ENCODE measurements at regions not wholly inside any gene's neighbourhood (a gene's known extent, or its start where the extent isn't known, plus 50 kb on each side); places are given as distances from the start of the nearest gene placed in this dataset.
A peak's percentile ranks its signal among the peaks of the same experiment; 100 is the strongest.

DNA sequence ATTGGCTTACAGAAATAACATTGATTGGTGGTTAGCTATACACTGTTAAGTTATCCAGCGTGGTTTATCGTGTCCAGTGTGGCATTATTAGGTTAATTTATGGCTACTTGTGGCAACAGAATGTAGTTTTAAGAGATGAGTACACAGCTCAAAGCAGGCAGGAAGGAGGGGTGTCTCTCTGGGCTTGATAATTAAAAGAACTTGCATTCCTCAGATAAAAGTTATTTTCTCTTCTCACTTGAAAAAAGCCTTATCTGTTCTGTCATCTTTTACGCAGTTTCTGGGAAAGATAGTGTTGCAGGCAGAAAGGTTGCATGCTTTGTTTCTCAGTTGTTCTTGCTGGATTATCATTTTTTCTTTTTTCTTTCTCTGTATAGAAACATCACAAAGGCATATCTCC is 154.4 kb upstream of the COL3A1 start:
- Histone ChIP-seq H3K9ac (no peak overlapping the region), H3K4me3 (ENCODE audit: low read depth in 2 of 2, low read length in 1 of 2) (no peak overlapping the region; a peak in 1 of 4 replicates), H2AFZ (ENCODE audit: low read depth) (peak overlapping the region; percentile 73; the same call in 1 of the 2 replicates), H3K27ac (ENCODE audit: low read depth in 2 of 2, low read length in 1 of 2) (peak overlapping the region; percentile 10 to 83; a peak in 2 of 4 replicates), H3K4me2 (no peak overlapping the region), H3K9me3 (0 out of 2 replicates have a peak, but pooled peaks cover 3% of the 10 kb centered on the region), H3K9me2 (no peaks in the 10 kb centered on the region), H3K36me3 (replicated peaks in 1 of 2; ENCODE audit: control insufficient read depth in 1 of 2, insufficient read depth in 2 of 2, low read length in 1 of 2) (no peaks in the 10 kb centered on the region), H4K20me1 (ENCODE audit: insufficient read depth) (no peaks in the 10 kb centered on the region), H3K4me1 (ENCODE audit: control insufficient read depth in 1 of 2, insufficient read depth in 2 of 2, low read depth in 1 of 2, low read length in 1 of 2) (peaks cover 0 to 5% of the 10 kb centered on the region in 2 experiments; a peak in 2 of 4 replicates), H3F3A (replicated peaks; ENCODE audit: insufficient read depth) (no peaks in the 10 kb centered on the region), H3K27me3 (ENCODE audit: insufficient read depth) (no peaks in the 10 kb centered on the region), H3K79me2 (ENCODE audit: insufficient read depth) (no peaks in the 10 kb centered on the region)
- POLR2A ChIA-PET = no interaction called here
- 32% methylated on average over 3 of the region's 3 CpGs for WGBS (ENCODE audit: low lambda C conversion rate)
- peak; percentile 30; the same call in 1 of the 2 replicates for TF ChIP-seq TCF12 (IDR thresholded peaks at IDR 0.05)
- TF ChIP-seq FOSL2 (IDR thresholded peaks at IDR 0.05; ENCODE audit: borderline replicate concordance, low read depth) = no peak
- TF ChIP-seq, protein P1, sequence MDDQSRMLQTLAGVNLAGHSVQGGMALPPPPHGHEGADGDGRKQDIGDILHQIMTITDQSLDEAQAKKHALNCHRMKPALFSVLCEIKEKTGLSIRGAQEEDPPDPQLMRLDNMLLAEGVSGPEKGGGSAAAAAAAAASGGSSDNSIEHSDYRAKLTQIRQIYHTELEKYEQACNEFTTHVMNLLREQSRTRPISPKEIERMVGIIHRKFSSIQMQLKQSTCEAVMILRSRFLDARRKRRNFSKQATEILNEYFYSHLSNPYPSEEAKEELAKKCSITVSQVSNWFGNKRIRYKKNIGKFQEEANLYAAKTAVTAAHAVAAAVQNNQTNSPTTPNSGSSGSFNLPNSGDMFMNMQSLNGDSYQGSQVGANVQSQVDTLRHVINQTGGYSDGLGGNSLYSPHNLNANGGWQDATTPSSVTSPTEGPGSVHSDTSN (IDR thresholded peaks at IDR 0.05) = peak; percentile 13; the same call in 1 of the 2 replicates
- TF ChIP-seq TAF1 (IDR thresholded peaks at IDR 0.05; ENCODE audit: borderline replicate concordance, low read depth, low read length) = no peak
- TF ChIP-seq, protein P2, sequence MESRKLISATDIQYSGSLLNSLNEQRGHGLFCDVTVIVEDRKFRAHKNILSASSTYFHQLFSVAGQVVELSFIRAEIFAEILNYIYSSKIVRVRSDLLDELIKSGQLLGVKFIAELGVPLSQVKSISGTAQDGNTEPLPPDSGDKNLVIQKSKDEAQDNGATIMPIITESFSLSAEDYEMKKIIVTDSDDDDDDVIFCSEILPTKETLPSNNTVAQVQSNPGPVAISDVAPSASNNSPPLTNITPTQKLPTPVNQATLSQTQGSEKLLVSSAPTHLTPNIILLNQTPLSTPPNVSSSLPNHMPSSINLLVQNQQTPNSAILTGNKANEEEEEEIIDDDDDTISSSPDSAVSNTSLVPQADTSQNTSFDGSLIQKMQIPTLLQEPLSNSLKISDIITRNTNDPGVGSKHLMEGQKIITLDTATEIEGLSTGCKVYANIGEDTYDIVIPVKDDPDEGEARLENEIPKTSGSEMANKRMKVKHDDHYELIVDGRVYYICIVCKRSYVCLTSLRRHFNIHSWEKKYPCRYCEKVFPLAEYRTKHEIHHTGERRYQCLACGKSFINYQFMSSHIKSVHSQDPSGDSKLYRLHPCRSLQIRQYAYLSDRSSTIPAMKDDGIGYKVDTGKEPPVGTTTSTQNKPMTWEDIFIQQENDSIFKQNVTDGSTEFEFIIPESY (IDR thresholded peaks at IDR 0.05; ENCODE audit: borderline replicate concordance, low read depth) = no peak
- TF ChIP-seq EP300 (IDR thresholded peaks at IDR 0.05; ENCODE audit: borderline replicate concordance in 1 of 2, low read depth in 1 of 2, low read length in 1 of 2) = peak in 1 of 2 experiments; percentile 45; a peak in 1 of 4 replicates
- no peak for TF ChIP-seq NFIC (IDR thresholded peaks at IDR 0.05; ENCODE audit: borderline replicate concordance)
- CTCF ChIA-PET = no interaction called here
- no peak for DNase-seq

DNA sequence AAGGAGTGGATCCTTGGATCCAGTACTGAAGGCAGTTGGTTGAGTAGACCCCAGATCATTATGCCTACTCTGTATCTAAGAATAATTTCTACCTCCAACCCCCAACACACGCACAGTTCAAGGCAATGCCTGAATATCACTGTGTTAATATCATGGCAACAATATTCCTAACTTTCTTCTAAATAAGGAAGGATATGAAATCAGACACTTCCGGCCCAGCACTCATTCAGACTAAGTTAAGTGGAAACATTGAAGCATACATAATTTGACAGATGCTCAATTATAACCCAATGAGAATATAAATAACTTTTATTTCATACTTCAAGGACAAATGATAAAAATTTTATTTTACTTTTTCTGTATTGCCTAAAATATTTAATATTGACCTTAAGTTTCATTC is 153.6 kb upstream of the COL3A1 start:
- no peaks in the 10 kb centered on the region for H3K36me3 ChIP-seq (replicated peaks in 1 of 2; ENCODE audit: control insufficient read depth in 1 of 2, insufficient read depth in 2 of 2, low read length in 1 of 2)
- no peaks in the 10 kb centered on the region for H3K27me3 ChIP-seq (ENCODE audit: insufficient read depth)
- H3K4me3 ChIP-seq (ENCODE audit: low read depth in 2 of 2, low read length in 1 of 2) = no peak overlapping the region
- ChIA-PET CTCF (no interaction called here), POLR2A (no interaction called here)
- peak overlapping the region; percentile 73; the same call in 1 of the 2 replicates for H2AFZ ChIP-seq (ENCODE audit: low read depth)
- 0 out of 2 replicates have a peak, but pooled peaks cover 3% of the 10 kb centered on the region for H3K9me3 ChIP-seq
- TF ChIP-seq GABPA (IDR thresholded peaks at IDR 0.05; ENCODE audit: low read depth) (no peak), POLR2AphosphoS5 (IDR thresholded peaks at IDR 0.05; ENCODE audit: low read depth, low read length) (no peak), EZH2phosphoT487 (IDR thresholded peaks at IDR 0.05; ENCODE audit: borderline replicate concordance, low read depth) (no peak), EP300 (IDR thresholded peaks at IDR 0.05; ENCODE audit: borderline replicate concordance in 1 of 2, low read depth in 1 of 2, low read length in 1 of 2) (no peak), FOXM1 (IDR thresholded peaks at IDR 0.05; ENCODE audit: low read depth) (no peak), RXRA (IDR thresholded peaks at IDR 0.05; ENCODE audit: borderline replicate concordance, low read depth) (no peak), CHD2 (IDR thresholded peaks at IDR 0.05; ENCODE audit: low read length, partially characterized antibody) (no peak), MXI1 (IDR thresholded peaks at IDR 0.05; ENCODE audit: low read depth, low read length) (no peak), GATA2 (CRISPR knock-in tag; IDR thresholded peaks at IDR 0.05) (no peak), ELF1 (IDR thresholded peaks at IDR 0.05) (no peak), TCF12 (IDR thresholded peaks at IDR 0.05) (no peak), RFX5 (IDR thresholded peaks at IDR 0.05; ENCODE audit: low read length) (no peak), FOXJ3 (CRISPR knock-in tag; IDR thresholded peaks at IDR 0.05) (no peak)
- TF ChIP-seq, protein P3, sequence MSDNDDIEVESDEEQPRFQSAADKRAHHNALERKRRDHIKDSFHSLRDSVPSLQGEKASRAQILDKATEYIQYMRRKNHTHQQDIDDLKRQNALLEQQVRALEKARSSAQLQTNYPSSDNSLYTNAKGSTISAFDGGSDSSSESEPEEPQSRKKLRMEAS (IDR thresholded peaks at IDR 0.05; ENCODE audit: low read depth) = no peak
- TF ChIP-seq, protein P4, sequence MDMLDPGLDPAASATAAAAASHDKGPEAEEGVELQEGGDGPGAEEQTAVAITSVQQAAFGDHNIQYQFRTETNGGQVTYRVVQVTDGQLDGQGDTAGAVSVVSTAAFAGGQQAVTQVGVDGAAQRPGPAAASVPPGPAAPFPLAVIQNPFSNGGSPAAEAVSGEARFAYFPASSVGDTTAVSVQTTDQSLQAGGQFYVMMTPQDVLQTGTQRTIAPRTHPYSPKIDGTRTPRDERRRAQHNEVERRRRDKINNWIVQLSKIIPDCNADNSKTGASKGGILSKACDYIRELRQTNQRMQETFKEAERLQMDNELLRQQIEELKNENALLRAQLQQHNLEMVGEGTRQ (IDR thresholded peaks at IDR 0.05; ENCODE audit: borderline replicate concordance, low read depth, low read length) = no peak
- H4K20me1 ChIP-seq (ENCODE audit: insufficient read depth) = no peaks in the 10 kb centered on the region
- H3K27ac ChIP-seq (ENCODE audit: low read depth in 2 of 2, low read length in 1 of 2) = peak overlapping the region in 1 of 2 experiments; percentile 83; a peak in 1 of 4 replicates
- H3K4me1 ChIP-seq (ENCODE audit: control insufficient read depth in 1 of 2, insufficient read depth in 2 of 2, low read depth in 1 of 2, low read length in 1 of 2) = peaks cover 0 to 5% of the 10 kb centered on the region in 2 experiments; a peak in 2 of 4 replicates
- WGBS (ENCODE audit: low lambda C conversion rate) = 92% methylated on average over 2 of the region's 2 CpGs
- H3K79me2 ChIP-seq (ENCODE audit: insufficient read depth) = no peaks in the 10 kb centered on the region
- no peak for DNase-seq
- H3K9ac ChIP-seq = no peak overlapping the region
- H3K4me2 ChIP-seq = no peak overlapping the region
- H3K9me2 ChIP-seq = no peaks in the 10 kb centered on the region
- H3F3A ChIP-seq (replicated peaks; ENCODE audit: insufficient read depth) = no peaks in the 10 kb centered on the region

Data from SK-N-SH (cell line).